GM03348 (cell line): ENCODE measurements at regions not wholly inside any gene's neighbourhood (a gene's known extent, or its start where the extent isn't known, plus 50 kb on each side); places are given as distances from the start of the nearest gene placed in this dataset.
"Not testable (repeated sequence)": the region's sequence is repeated elsewhere in the genome, so short reads cannot be mapped to it uniquely, and the experiment has no call there.

ENCODE experiments used
- DNase-seq: peaks from one replicate; pipeline ENCODE4 v3.0.0; 2012; ENCODE audit warnings: low spot score

- DNase-seq: no peak
These were observed 57.4 kb upstream of the ZBTB20 start for GRCh38 chr3:115204475-115204874.

- no peak for DNase-seq
These were observed 61.1 kb upstream of the ZBTB20 start for GRCh38 chr3:115208066-115208750.

DNA sequence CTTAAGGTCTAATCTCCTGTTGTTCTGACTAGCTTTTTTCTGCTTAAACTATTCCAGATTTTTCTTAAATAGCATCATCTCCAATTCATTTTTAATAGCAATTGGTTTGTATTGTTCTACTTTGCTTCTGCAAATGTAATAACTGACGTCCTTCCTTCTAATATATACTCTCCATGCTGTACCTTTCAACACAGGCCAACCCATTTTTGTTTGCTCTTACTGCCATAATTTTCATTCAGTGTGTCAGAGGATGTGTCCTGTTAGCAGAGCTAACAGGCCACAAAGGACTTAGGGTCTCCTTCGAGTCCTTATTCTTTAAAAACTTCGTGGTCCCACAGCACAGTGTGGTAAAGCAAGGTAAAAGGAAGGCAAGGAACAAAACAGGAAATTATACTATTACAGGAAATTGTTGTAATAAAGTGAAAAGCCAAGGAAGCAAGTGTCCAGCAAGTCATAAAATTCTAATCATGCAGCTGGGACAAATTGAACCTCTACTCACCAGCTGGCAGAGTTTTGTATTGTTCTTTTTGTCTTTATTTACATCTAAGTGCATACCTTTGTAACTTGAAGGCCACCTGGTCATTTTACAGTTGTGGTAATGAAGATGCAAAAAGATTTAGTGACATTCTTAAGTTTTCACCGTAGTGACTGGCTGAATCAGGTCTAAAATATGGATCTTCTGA, 64.9 kb upstream of the ZBTB20 start:
- DNase-seq: no peak

GRCh38 chr3:115212615-115213014, 65.5 kb upstream of the ZBTB20 start:
- no peak for DNase-seq

DNA sequence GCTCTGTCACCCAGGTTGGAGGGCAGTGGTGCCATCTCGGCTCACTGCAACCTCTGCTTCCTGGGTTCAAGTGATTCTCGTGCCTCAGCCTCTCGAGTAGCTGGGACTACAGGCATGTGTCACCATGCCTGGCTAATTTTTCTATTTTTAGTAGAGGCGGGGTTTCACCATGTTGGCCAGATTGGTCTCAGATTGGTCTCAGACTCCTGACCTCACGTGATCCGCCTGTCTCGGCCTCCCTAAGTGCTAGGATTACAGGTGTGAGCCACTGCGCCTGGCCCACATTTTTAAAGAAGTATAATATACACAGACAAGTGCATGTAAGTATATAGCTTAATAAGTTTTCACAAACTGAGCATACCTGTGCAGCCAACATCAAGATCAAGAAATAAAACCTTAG, 66.0 kb upstream of the ZBTB20 start:
- DNase-seq: not testable (repeated sequence)

DNA sequence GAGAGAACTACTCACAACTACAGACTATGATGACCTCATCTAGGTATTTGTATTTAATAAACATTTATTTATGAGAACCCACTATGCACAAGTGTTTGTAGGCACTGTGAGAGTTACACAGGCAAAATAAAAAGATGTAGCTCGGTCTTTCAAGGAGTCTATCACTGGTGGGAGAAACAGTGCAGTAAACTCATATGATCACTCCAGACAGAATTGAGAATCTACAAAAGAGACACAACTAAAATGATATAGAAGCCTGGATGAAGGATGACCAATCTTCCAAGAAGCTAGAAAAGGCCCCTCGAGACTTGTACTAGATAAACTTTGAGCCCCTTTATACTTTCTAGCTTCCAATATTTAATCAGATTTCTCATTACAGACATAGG, 70.2 kb upstream of the ZBTB20 start:
- DNase-seq: no peak

DNA sequence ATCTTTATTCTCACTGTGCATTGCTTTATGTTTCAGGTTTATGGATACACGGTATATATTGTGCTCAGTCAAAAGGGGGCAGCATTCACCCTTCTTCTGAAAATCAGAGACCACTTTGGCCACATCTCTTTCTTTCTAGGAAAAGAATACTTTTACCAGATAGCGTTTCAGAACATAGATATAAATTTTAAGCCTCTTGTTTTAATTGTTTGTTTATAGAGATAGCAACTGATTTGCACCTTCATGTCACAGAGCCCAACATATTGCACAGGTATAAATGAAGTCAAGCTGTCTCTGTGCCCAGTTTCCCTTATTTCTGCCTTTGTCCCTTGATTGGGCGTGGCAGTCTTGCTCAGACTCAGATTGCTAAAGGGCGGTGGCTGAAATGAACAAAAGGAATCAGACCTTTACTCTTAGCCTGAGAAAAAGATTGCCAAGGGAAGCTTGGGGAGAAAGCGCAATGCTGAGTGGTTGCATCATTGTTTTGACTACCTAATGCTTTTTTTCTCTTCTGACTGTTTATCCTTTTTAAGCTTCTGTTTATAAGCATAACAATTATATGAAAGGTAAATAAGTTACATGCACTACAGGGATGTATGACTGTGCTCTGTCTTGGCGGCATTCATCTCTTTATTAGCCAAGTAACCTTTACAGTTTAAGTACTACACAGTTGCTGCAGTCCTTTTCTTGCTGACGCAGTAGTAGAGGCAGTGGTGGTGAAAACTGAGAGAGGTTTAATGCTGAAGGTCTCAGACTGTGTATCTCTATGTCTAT, 70.8 kb upstream of the ZBTB20 start:
- DNase-seq: peak; percentile 52

DNA sequence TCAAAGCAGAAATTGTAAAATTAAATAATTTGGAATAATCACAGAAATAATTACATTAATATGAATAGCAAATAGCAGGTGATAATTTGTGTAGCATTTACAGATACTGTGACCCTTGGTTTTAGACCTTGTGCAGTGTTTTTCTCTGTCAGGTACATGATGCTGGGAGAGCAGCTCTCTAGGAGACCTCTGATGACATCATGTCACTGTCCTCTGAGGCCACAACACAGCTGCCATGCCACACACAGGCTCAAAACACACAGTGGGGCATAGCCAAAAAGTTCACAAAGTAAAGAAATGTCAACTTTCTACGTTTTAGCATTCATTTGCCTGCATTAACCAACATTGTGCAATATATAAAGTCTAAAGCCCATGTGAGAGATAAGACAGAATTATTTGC, 71.8 kb upstream of the ZBTB20 start:
- no peak for DNase-seq

GRCh38 chr3:115224687-115225086, 77.6 kb upstream of the ZBTB20 start:
- DNase-seq: no peak

GRCh38 chr3:115226844-115227445, 79.9 kb upstream of the ZBTB20 start:
- peak; percentile 11 for DNase-seq

- DNase-seq: peak; percentile 6
These were observed 80.4 kb upstream of the ZBTB20 start for GRCh38 chr3:115227461-115227860.

DNA sequence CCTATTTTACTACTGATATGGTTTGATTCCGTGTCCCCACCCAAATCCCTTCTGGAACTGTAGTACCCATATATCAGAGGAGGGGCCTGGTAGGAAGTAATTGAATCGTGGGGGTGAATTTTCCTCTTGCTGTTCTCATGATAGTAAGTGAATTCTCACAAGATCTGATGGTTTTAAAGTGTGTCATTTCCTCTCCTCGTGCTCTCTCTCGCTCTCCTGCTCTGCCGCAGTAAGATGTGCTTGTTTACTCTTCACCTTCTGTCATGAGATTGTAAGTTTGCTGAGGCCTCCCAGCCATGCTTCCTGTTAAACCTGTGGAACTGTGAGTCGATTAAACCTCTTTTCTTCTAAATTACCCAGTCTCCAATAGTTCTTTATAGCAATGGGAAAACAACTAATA, 81.2 kb upstream of the ZBTB20 start:
- DNase-seq: no peak

DNA sequence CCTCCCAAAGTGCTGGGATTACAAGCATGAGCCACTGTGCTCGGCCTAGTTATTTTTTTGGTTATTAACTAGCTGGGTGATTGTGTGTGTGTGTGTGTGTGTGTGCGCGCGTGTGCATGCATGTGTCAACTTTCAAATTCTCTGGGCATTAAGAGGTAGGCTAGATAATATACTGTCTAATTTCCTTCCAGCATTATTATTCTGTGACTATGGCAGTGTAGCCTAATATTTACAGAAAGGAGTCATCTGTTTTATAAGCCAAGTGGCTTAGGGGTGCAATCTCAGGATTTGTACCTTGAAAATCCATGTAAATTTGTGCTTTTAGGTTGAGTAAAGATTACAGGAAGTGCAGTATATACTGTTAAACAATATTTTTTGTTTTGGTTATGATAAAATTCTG, 85.1 kb upstream of the ZBTB20 start:
- DNase-seq: no peak

- DNase-seq: peak; percentile 16
These were observed 85.9 kb upstream of the ZBTB20 start for GRCh38 chr3:115233021-115233420.

GRCh38 chr3:115236496-115236895, 89.4 kb upstream of the ZBTB20 start:
- no peak for DNase-seq

- DNase-seq: peak; percentile 76
These were observed 92.6 kb upstream of the ZBTB20 start for GRCh38 chr3:115239717-115240116.

DNA sequence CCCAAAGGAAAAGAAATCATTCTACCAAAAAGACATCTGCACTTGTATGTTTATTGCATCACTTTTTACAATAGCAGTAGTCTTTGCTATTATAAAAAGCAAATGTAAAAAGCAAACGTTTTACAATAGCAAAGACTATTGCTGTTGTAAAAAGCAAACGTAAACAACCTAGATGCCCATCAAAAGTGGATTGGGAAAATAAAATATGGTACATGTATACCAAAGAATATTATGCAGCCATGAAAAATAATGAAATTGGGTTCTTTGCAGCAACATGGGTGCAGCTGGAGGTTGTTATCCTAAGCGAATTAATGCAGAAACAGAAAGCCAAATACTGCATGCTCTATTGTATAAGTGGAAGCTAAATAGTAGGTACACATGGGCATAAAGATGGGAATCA, 97.3 kb upstream of the ZBTB20 start:
- no peak for DNase-seq

GRCh38 chr3:115245438-115245837, 98.3 kb upstream of the ZBTB20 start:
- DNase-seq: peak; percentile 83

- DNase-seq: no peak
These were observed 98.8 kb upstream of the ZBTB20 start for GRCh38 chr3:115245899-115246298.

DNA sequence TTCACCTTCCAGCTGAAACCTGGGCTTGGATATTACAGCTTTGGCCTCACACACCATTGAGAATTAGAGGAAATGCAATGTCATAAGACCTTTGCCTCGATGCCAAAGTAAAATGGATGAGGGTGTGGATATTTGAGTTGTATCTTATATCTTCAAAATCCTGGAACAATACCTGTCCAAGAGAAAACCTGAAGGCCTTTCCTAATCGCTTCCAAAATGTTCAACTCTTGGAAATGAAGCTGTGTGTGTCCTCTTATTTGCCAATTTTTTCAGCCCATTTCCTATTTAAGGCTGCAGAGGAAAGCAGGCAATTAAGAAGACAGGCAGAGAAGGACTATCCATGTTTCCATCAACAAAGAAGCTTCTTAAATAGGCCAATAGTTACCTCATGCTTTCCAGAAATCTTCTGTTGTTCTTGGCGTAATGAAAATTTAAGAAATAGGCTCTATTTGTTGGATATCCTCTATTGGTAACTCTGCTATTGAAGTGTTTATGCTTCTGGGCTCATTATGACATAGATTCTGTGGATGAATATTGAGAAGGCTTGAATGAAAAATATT, 99.5 kb upstream of the ZBTB20 start:
- no peak for DNase-seq

DNA sequence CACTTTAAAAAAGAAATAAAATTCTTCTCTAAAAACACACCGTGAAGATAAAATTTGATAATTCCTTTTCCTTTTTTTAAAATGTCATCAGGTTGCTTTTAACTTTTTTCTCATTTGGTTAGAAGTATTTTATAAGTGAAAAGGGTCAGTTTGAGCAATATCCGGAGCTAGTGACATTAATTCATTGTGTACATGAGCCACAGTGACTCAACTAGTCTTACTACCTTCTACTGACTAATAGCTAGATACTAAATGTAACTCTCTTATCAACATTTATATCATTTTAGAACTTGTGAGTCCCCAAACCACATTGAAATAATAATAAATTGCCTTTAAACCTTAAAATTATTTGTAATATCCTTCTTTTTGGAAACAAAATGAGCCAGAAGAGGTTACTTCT, 101.2 kb upstream of the ZBTB20 start:
- DNase-seq: peak; percentile 23

DNA sequence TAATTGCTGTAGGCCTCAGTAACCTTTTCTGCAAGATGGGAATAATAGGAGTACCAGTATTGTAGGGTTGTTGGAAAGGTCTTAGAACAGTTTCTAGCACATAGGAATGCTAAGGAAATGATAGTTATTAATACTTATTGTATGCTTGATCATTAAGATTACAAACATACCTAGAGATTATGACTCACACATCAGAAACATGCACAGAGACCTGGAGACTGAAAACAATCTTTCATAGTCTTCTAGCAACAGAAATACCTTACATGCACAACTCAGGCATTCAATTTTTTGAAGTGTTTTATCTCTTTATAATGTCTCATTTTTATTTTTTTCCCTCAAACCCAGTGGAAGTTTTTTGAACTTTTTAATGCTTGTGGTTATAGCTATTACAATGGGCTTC, 104.4 kb upstream of the ZBTB20 start:
- no peak for DNase-seq
